GM23248 (cell line): ENCODE measurements at regions not wholly inside any gene's neighbourhood (a gene's known extent, or its start where the extent isn't known, plus 50 kb on each side); places are given as distances from the start of the nearest gene placed in this dataset.
"Not testable (repeated sequence)": the region's sequence is repeated elsewhere in the genome, so short reads cannot be mapped to it uniquely, and the experiment has no call there.

Source experiments
- DNase-seq: peaks from one replicate; pipeline ENCODE4 v3.0.0-alpha.2; 2015
- H2AFZ ChIP-seq: fragments of 200-600 bp; sonication (generic); 2 replicates; pipeline ENCODE4 v1.6.1; 2016; ENCODE audit warnings: antibody characterized with exemption
- H3F3A ChIP-seq: fragments of 200-600 bp; sonication (generic); 2 replicates; pipeline ENCODE4 v1.6.1; 2016; ENCODE audit warnings: mild to moderate bottlenecking, antibody characterized with exemption, mixed run types; ENCODE audit not compliant: insufficient read depth
- H3K27ac ChIP-seq: fragments of 200-600 bp; sonication (generic); 2 replicates; pipeline ENCODE4 v1.5.1; 2016; ENCODE audit warnings: mild to moderate bottlenecking
- H3K27me3 ChIP-seq: fragments of 200-600 bp; sonication (generic); replicated peaks from 2 replicates; pipeline ENCODE4 v1.6.1; 2016; ENCODE audit warnings: mild to moderate bottlenecking; ENCODE audit not compliant: insufficient read depth
- H3K36me3 ChIP-seq: fragments of 200-600 bp; sonication (generic); 2 replicates; pipeline ENCODE4 v1.6.1; 2016; ENCODE audit warnings: low read depth, mild to moderate bottlenecking
- H3K4me1 ChIP-seq: fragments of 200-600 bp; sonication (generic); 2 replicates; pipeline ENCODE4 v1.6.1; 2016; ENCODE audit warnings: mild to moderate bottlenecking; ENCODE audit not compliant: insufficient read depth
- H3K4me2 ChIP-seq: fragments of 200-600 bp; sonication (generic); one replicate; pipeline ENCODE4 v1.6.1; 2016; ENCODE audit warnings: mild to moderate bottlenecking; ENCODE audit not compliant: unreplicated experiment
- H3K4me3 ChIP-seq: fragments of 200-600 bp; sonication (generic); 2 replicates; pipeline ENCODE4 v1.5.1; 2016; ENCODE audit warnings: mild to moderate bottlenecking
- H3K79me2 ChIP-seq: fragments of 200-600 bp; sonication (generic); 2 replicates; pipeline ENCODE4 v1.6.1; 2016; ENCODE audit warnings: mild to moderate bottlenecking; ENCODE audit not compliant: insufficient read depth
- H3K9ac ChIP-seq: fragments of 200-600 bp; sonication (generic); 2 replicates; pipeline ENCODE4 v1.6.1; 2016; ENCODE audit warnings: mild to moderate bottlenecking
- H3K9me2 ChIP-seq: fragments of 200-600 bp; sonication (generic); 2 replicates; pipeline ENCODE4 v1.6.1; 2016; ENCODE audit warnings: mixed run types, mild to moderate bottlenecking, moderate library complexity; ENCODE audit not compliant: insufficient read depth
- H3K9me3 ChIP-seq: fragments of 200-600 bp; sonication (generic); one replicate; pipeline ENCODE4 v1.6.1; 2017; ENCODE audit warnings: low read depth
- H4K20me1 ChIP-seq: fragments of 200-600 bp; sonication (generic); 2 replicates; pipeline ENCODE4 v1.6.0; 2016; ENCODE audit not compliant: insufficient read depth
- EZH2 ChIP-seq: fragments of 200-600 bp; sonication (generic); IDR thresholded peaks from 2 replicates; pipeline ENCODE4 v1.6.1; 2018; ENCODE audit warnings: antibody characterized with exemption, mild to moderate bottlenecking; ENCODE audit not compliant: insufficient read depth, poor library complexity, severe bottlenecking
- EZH2phosphoT487 ChIP-seq: fragments of 200-600 bp; sonication (generic); IDR thresholded peaks from 2 replicates; pipeline ENCODE4 v1.6.1; 2018; ENCODE audit warnings: antibody characterized with exemption, moderate library complexity, mild to moderate bottlenecking, low read depth; ENCODE audit not compliant: insufficient read depth
- WGBS, 2 experiments: methylation state at CpG; one replicate each; pipeline ENCODE4 v1.1.6; 2015 to 2017; ENCODE audit warnings: low lambda C conversion rate in 2 of 2, low coverage in 1 of 2; ENCODE audit errors: missing lambda C conversion rate in 2 of 2; 5-methylcytosine and 5-hydroxymethylcytosine counted together
- in situ Hi-C: fragments of 300-500 bp; cut with MboI; formaldehyde crosslinking; loops from 2 replicates; pipeline ENCODE4 v1.15.0; 2020

- peaks cover 2% of the 10 kb centered on the region; the same call in 1 of the 2 replicates for H3K4me1 ChIP-seq
- H3K27me3 ChIP-seq: no peaks in the 10 kb centered on the region
- H3K36me3 ChIP-seq: no peaks in the 10 kb centered on the region
- TF ChIP-seq EZH2phosphoT487: no peak
- TF ChIP-seq EZH2: no peak
- no peak overlapping the region for H3K27ac ChIP-seq
- no peak overlapping the region for H3K4me3 ChIP-seq
- H3K79me2 ChIP-seq: no peaks in the 10 kb centered on the region
- in situ Hi-C loops: no loop called here
- no peaks in the 10 kb centered on the region for H3K9me2 ChIP-seq
- H4K20me1 ChIP-seq: no peaks in the 10 kb centered on the region
- no peak overlapping the region for H3K4me2 ChIP-seq
- no peak for DNase-seq
- no peaks in the 10 kb centered on the region for H3F3A ChIP-seq
- H3K9ac ChIP-seq: no peak overlapping the region
- 55 to 62% methylated on average over 9 of the region's 9 CpGs for WGBS, 2 experiments
- H3K9me3 ChIP-seq: no peaks in the 10 kb centered on the region
- H2AFZ ChIP-seq: no peak overlapping the region
Measured at GRCh38 chr2:131635611-131636010, 107.9 kb downstream of the CCDC74A start.

- H3K9me3 ChIP-seq, H3K79me2 ChIP-seq, H2AFZ ChIP-seq, H3K9ac ChIP-seq, H3K27me3 ChIP-seq, H3K36me3 ChIP-seq, H3K27ac ChIP-seq, H4K20me1 ChIP-seq, H3K4me2 ChIP-seq, H3F3A ChIP-seq, H3K4me3 ChIP-seq, in situ Hi-C loops, H3K9me2 ChIP-seq, DNase-seq: not testable (repeated sequence)
- peaks cover 14% of the 10 kb centered on the region for H3K4me1 ChIP-seq
- WGBS, 2 experiments: 56 to 61% methylated on average over 7 of the region's 7 CpGs
Measured at GRCh38 chr2:131636704-131637308, 109.1 kb downstream of the CCDC74A start.

- not testable (repeated sequence) for H3K27me3 ChIP-seq, H3K9me3 ChIP-seq
Measured at GRCh38 chr2:131639001-131639620, 111.4 kb downstream of the CCDC74A start.

GRCh38 chr2:131641414-131642206 lies 113.9 kb downstream of the CCDC74A start:
- peak; percentile 52 for DNase-seq
- no peaks in the 10 kb centered on the region for H3K79me2 ChIP-seq
- H3K4me2 ChIP-seq: peak overlapping the region; percentile 2
- H3K9ac ChIP-seq: peak overlapping the region; percentile 33; the same call in 1 of the 2 replicates
- in situ Hi-C loops: no loop called here
- H3K9me3 ChIP-seq: no peaks in the 10 kb centered on the region
- no peak overlapping the region for H3K4me3 ChIP-seq
- no peaks in the 10 kb centered on the region for H4K20me1 ChIP-seq
- TF ChIP-seq EZH2phosphoT487 (no peak), EZH2 (no peak)
- H3K9me2 ChIP-seq: no peaks in the 10 kb centered on the region
- no peaks in the 10 kb centered on the region for H3K27me3 ChIP-seq
- WGBS, 2 experiments: 58 to 66% methylated on average over 3 of the region's 3 CpGs
- no peaks in the 10 kb centered on the region for H3K36me3 ChIP-seq
- peaks cover 19% of the 10 kb centered on the region for H3K4me1 ChIP-seq
- H3F3A ChIP-seq: no peaks in the 10 kb centered on the region
- H3K27ac ChIP-seq: peak overlapping the region; percentile 55
- H2AFZ ChIP-seq: peak overlapping the region; percentile 45; the same call in 1 of the 2 replicates

More at GRCh38 chr2:131639001-131639620, 111.4 kb downstream of the CCDC74A start:
- H3K27ac ChIP-seq, DNase-seq, H3K36me3 ChIP-seq, H2AFZ ChIP-seq, H3F3A ChIP-seq, H4K20me1 ChIP-seq, H3K4me2 ChIP-seq, H3K79me2 ChIP-seq, H3K9me2 ChIP-seq, in situ Hi-C loops, H3K9ac ChIP-seq, H3K4me3 ChIP-seq: not testable (repeated sequence)
- WGBS, 2 experiments: 38 to 41% methylated on average over 4 of the region's 4 CpGs
- peaks cover 19% of the 10 kb centered on the region for H3K4me1 ChIP-seq

GRCh38 chr2:131643180-131643579 lies 115.5 kb downstream of the CCDC74A start:
- H3K79me2 ChIP-seq, H3K9me2 ChIP-seq, H3F3A ChIP-seq, H3K4me2 ChIP-seq, H4K20me1 ChIP-seq, H3K9ac ChIP-seq, H3K27ac ChIP-seq, H3K27me3 ChIP-seq, H3K36me3 ChIP-seq, H3K4me3 ChIP-seq, H3K9me3 ChIP-seq, in situ Hi-C loops, H2AFZ ChIP-seq, DNase-seq: not testable (repeated sequence)
- peaks cover 19% of the 10 kb centered on the region for H3K4me1 ChIP-seq
- WGBS, 2 experiments: 45 to 52% methylated on average over 3 of the region's 3 CpGs
